ENCODE measurements at regions not wholly inside any gene's neighbourhood (a gene's known extent, or its start where the extent isn't known, plus 50 kb on each side); places are given as distances from the start of the nearest gene placed in this dataset.

DNA sequence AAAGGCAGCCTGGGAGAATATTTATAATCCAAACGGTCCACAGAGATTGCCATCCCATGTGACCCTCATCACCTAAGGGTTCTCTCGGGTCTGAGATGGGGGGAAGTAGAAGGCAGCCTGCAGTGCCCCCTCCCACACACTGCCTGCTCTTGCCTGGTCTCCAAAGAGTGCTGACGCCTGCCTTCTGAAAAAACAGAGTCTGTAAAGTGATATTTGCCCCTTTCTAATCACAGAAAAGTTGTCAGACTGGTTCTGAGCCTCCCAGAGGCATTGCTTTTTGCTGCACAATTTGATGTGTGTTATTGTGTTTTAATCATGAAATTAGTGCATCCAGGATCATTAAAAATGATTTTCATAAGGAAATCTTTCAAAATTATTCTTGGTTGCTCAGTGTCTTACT is 59.2 kb downstream of the TMEM30B start:
- H3K27me3 ChIP-seq (ENCODE audit: control insufficient read depth in 4 of 4, insufficient read depth in 4 of 4, low read length in 3 of 4): peaks cover 0 to 6% (median 0%) of the 10 kb centered on the region in 4 donors
- WGBS: 31% methylated on average over 3 of the region's 3 CpGs
- TF ChIP-seq, protein P1, sequence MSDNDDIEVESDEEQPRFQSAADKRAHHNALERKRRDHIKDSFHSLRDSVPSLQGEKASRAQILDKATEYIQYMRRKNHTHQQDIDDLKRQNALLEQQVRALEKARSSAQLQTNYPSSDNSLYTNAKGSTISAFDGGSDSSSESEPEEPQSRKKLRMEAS (IDR thresholded peaks at IDR 0.05): no peak
- TF ChIP-seq FOXA2 (IDR thresholded peaks at IDR 0.05) (no peak), TAF1 (conservative IDR thresholded peaks at IDR 0.05) (no peak), HNF4G (IDR thresholded peaks at IDR 0.05) (no peak)
- TF ChIP-seq, protein P2, sequence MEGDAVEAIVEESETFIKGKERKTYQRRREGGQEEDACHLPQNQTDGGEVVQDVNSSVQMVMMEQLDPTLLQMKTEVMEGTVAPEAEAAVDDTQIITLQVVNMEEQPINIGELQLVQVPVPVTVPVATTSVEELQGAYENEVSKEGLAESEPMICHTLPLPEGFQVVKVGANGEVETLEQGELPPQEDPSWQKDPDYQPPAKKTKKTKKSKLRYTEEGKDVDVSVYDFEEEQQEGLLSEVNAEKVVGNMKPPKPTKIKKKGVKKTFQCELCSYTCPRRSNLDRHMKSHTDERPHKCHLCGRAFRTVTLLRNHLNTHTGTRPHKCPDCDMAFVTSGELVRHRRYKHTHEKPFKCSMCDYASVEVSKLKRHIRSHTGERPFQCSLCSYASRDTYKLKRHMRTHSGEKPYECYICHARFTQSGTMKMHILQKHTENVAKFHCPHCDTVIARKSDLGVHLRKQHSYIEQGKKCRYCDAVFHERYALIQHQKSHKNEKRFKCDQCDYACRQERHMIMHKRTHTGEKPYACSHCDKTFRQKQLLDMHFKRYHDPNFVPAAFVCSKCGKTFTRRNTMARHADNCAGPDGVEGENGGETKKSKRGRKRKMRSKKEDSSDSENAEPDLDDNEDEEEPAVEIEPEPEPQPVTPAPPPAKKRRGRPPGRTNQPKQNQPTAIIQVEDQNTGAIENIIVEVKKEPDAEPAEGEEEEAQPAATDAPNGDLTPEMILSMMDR (IDR thresholded peaks at IDR 0.05; ENCODE audit: low read depth, low read length, missing input control): no peak
- H3K4me1 ChIP-seq (ENCODE audit: control insufficient read depth in 4 of 4, insufficient read depth in 4 of 4, low read length in 3 of 4): no peaks in the 10 kb centered on the region
- H3K9ac ChIP-seq (ENCODE audit: low read depth in 1 of 2, low read length in 2 of 2): no peak overlapping the region
- no peaks in the 10 kb centered on the region for H3K9me3 ChIP-seq (ENCODE audit: control insufficient read depth in 4 of 4, low read length in 3 of 4)
- no peak overlapping the region for H3K27ac ChIP-seq (ENCODE audit: low read depth in 1 of 2, low read length in 2 of 2)
- no peaks in the 10 kb centered on the region for H3K36me3 ChIP-seq (ENCODE audit: control insufficient read depth in 4 of 4, insufficient read depth in 3 of 4, low read depth in 1 of 4, low read length in 3 of 4)
- no peak overlapping the region for H3K4me3 ChIP-seq (ENCODE audit: low read depth in 1 of 3, low read length in 3 of 3)
- DNase-seq (ENCODE audit: low spot score): no peak

DNA sequence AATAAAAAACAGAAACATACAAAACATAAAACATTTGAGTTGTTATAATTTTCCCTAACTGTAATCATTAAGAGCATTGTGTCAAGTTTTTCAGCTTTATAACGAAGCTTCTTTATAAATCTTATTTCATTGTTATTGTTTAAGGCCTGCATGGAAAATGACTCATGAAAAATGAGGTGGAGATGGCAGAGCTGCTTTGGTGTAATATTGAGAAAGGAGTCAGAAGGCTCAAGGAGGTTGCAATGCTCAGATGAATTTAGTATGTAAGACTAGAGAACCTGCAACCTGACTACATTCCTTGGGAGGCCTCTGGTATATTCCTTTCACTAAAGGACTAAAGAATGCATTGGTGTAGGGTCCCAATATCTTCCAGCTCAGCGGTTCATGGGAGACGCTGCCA is 61.5 kb downstream of the TMEM30B start:
- Histone ChIP-seq H3K27me3 (ENCODE audit: control insufficient read depth in 4 of 4, insufficient read depth in 4 of 4, low read length in 3 of 4) (peaks cover 0 to 6% (median 0%) of the 10 kb centered on the region in 4 donors), H3K4me1 (ENCODE audit: control insufficient read depth in 4 of 4, insufficient read depth in 4 of 4, low read length in 3 of 4) (no peaks in the 10 kb centered on the region), H3K9me3 (ENCODE audit: control insufficient read depth in 4 of 4, low read length in 3 of 4) (no peaks in the 10 kb centered on the region), H3K9ac (ENCODE audit: low read depth in 1 of 2, low read length in 2 of 2) (no peak overlapping the region), H3K27ac (ENCODE audit: low read depth in 1 of 2, low read length in 2 of 2) (no peak overlapping the region), H3K36me3 (ENCODE audit: control insufficient read depth in 4 of 4, insufficient read depth in 3 of 4, low read depth in 1 of 4, low read length in 3 of 4) (no peaks in the 10 kb centered on the region), H3K4me3 (ENCODE audit: low read depth in 1 of 3, low read length in 3 of 3) (no peak overlapping the region)
- WGBS: 86% methylated on average over 3 of the region's 3 CpGs
- TF ChIP-seq RXRA (IDR thresholded peaks at IDR 0.05): no peak
- TF ChIP-seq GABPA (IDR thresholded peaks at IDR 0.05 in 1 of 2, conservative IDR thresholded peaks at IDR 0.05 in 1 of 2): no peak
- no peak for TF ChIP-seq EGR1 (IDR thresholded peaks at IDR 0.05; ENCODE audit: low read depth in 2 of 2)
- no peak for TF ChIP-seq RAD21 (IDR thresholded peaks at IDR 0.05)
- no peak for TF ChIP-seq FOXA2 (IDR thresholded peaks at IDR 0.05)
- no peak for TF ChIP-seq FOXA1 (IDR thresholded peaks at IDR 0.05)
- TF ChIP-seq YY1 (IDR thresholded peaks at IDR 0.05): no peak
- TF ChIP-seq, protein P1 (IDR thresholded peaks at IDR 0.05): no peak
- TF ChIP-seq, protein P2 (IDR thresholded peaks at IDR 0.05; ENCODE audit: low read depth, low read length, missing input control): no peak
- no peak for TF ChIP-seq HNF4A (conservative IDR thresholded peaks at IDR 0.05)
- TF ChIP-seq, protein P3, sequence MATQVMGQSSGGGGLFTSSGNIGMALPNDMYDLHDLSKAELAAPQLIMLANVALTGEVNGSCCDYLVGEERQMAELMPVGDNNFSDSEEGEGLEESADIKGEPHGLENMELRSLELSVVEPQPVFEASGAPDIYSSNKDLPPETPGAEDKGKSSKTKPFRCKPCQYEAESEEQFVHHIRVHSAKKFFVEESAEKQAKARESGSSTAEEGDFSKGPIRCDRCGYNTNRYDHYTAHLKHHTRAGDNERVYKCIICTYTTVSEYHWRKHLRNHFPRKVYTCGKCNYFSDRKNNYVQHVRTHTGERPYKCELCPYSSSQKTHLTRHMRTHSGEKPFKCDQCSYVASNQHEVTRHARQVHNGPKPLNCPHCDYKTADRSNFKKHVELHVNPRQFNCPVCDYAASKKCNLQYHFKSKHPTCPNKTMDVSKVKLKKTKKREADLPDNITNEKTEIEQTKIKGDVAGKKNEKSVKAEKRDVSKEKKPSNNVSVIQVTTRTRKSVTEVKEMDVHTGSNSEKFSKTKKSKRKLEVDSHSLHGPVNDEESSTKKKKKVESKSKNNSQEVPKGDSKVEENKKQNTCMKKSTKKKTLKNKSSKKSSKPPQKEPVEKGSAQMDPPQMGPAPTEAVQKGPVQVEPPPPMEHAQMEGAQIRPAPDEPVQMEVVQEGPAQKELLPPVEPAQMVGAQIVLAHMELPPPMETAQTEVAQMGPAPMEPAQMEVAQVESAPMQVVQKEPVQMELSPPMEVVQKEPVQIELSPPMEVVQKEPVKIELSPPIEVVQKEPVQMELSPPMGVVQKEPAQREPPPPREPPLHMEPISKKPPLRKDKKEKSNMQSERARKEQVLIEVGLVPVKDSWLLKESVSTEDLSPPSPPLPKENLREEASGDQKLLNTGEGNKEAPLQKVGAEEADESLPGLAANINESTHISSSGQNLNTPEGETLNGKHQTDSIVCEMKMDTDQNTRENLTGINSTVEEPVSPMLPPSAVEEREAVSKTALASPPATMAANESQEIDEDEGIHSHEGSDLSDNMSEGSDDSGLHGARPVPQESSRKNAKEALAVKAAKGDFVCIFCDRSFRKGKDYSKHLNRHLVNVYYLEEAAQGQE (IDR thresholded peaks at IDR 0.05): no peak
- no peak for TF ChIP-seq SP1 (IDR thresholded peaks at IDR 0.05)
- no peak for TF ChIP-seq TAF1 (conservative IDR thresholded peaks at IDR 0.05)
- TF ChIP-seq, protein P4, sequence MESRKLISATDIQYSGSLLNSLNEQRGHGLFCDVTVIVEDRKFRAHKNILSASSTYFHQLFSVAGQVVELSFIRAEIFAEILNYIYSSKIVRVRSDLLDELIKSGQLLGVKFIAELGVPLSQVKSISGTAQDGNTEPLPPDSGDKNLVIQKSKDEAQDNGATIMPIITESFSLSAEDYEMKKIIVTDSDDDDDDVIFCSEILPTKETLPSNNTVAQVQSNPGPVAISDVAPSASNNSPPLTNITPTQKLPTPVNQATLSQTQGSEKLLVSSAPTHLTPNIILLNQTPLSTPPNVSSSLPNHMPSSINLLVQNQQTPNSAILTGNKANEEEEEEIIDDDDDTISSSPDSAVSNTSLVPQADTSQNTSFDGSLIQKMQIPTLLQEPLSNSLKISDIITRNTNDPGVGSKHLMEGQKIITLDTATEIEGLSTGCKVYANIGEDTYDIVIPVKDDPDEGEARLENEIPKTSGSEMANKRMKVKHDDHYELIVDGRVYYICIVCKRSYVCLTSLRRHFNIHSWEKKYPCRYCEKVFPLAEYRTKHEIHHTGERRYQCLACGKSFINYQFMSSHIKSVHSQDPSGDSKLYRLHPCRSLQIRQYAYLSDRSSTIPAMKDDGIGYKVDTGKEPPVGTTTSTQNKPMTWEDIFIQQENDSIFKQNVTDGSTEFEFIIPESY (IDR thresholded peaks at IDR 0.05): no peak
- TF ChIP-seq HNF4G (IDR thresholded peaks at IDR 0.05): no peak
- TF ChIP-seq, protein P5, sequence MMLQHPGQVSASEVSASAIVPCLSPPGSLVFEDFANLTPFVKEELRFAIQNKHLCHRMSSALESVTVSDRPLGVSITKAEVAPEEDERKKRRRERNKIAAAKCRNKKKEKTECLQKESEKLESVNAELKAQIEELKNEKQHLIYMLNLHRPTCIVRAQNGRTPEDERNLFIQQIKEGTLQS (IDR thresholded peaks at IDR 0.05): no peak
- no peak for TF ChIP-seq NR2F2 (IDR thresholded peaks at IDR 0.05)
- no peak for TF ChIP-seq JUND (IDR thresholded peaks at IDR 0.05)
- DNase-seq (ENCODE audit: low spot score): no peak

Data from liver (tissue), 8 donors.